ENCODE measurements at regions not wholly inside any gene's neighbourhood (a gene's known extent, or its start where the extent isn't known, plus 50 kb on each side); places are given as distances from the start of the nearest gene placed in this dataset.

DNA sequence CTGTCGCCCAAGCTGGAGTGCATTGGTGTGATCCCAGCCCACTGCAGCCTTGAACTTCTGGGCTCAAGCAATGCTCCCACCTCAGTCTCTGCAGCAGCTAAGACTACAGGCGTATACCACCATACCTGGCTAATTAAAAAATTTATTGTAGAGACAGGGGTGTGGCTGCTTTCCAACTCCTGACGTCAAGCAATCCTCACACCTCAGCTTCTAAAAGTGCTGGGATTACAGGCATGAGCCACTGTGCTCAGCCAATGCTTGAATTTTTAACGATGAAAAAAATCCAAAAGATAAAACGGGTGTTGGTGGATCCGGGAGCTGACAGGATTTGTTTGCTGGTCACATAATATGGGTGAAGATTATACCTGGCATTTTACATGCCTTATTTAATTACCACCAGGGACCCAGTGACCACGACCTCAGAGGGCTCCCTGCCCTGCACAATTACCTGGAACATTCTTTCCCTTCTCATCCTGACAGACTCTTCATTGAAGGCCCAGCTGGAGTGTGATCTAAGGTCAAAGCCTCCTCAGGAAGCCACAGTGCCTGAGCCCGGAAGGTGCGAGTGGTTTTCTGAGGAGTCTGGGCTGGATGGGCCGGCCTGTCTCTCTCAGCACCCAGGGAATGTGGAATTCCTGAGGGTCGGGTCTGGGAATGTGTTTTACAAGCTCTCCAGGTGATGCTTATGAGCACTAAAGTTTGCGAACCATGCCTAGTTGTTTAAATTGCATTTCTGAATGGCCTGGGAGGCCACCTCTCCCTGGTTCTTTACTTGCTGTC lies 193.3 kb downstream of the USP12 start:
- TF ChIP-seq SIN3A (IDR thresholded peaks at IDR 0.05; ENCODE audit: borderline replicate concordance in 2 of 2, control insufficient read depth in 1 of 2, low read depth in 2 of 2, low read length in 2 of 2) (no peak), ZNF165 (CRISPR knock-in tag; IDR thresholded peaks at IDR 0.05; ENCODE audit: borderline replicate concordance) (no peak), EZH2 (IDR thresholded peaks at IDR 0.05; ENCODE audit: borderline replicate concordance, low read depth, low read length) (no peak), BHLHE40 (IDR thresholded peaks at IDR 0.05; ENCODE audit: low read length) (no peak), RUNX1 (IDR thresholded peaks at IDR 0.05; ENCODE audit: low read depth) (no peak)
- TF ChIP-seq, protein P1, sequence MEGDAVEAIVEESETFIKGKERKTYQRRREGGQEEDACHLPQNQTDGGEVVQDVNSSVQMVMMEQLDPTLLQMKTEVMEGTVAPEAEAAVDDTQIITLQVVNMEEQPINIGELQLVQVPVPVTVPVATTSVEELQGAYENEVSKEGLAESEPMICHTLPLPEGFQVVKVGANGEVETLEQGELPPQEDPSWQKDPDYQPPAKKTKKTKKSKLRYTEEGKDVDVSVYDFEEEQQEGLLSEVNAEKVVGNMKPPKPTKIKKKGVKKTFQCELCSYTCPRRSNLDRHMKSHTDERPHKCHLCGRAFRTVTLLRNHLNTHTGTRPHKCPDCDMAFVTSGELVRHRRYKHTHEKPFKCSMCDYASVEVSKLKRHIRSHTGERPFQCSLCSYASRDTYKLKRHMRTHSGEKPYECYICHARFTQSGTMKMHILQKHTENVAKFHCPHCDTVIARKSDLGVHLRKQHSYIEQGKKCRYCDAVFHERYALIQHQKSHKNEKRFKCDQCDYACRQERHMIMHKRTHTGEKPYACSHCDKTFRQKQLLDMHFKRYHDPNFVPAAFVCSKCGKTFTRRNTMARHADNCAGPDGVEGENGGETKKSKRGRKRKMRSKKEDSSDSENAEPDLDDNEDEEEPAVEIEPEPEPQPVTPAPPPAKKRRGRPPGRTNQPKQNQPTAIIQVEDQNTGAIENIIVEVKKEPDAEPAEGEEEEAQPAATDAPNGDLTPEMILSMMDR (IDR thresholded peaks at IDR 0.05 in 2 of 3, conservative IDR thresholded peaks at IDR 0.05 in 1 of 3; ENCODE audit: insufficient read depth in 2 of 3, low read depth in 1 of 3, low read length in 3 of 3) = no peak
- TF ChIP-seq, protein P2, sequence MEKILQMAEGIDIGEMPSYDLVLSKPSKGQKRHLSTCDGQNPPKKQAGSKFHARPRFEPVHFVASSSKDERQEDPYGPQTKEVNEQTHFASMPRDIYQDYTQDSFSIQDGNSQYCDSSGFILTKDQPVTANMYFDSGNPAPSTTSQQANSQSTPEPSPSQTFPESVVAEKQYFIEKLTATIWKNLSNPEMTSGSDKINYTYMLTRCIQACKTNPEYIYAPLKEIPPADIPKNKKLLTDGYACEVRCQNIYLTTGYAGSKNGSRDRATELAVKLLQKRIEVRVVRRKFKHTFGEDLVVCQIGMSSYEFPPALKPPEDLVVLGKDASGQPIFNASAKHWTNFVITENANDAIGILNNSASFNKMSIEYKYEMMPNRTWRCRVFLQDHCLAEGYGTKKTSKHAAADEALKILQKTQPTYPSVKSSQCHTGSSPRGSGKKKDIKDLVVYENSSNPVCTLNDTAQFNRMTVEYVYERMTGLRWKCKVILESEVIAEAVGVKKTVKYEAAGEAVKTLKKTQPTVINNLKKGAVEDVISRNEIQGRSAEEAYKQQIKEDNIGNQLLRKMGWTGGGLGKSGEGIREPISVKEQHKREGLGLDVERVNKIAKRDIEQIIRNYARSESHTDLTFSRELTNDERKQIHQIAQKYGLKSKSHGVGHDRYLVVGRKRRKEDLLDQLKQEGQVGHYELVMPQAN (IDR thresholded peaks at IDR 0.05; ENCODE audit: borderline replicate concordance) = no peak
- TF ChIP-seq, protein P3, sequence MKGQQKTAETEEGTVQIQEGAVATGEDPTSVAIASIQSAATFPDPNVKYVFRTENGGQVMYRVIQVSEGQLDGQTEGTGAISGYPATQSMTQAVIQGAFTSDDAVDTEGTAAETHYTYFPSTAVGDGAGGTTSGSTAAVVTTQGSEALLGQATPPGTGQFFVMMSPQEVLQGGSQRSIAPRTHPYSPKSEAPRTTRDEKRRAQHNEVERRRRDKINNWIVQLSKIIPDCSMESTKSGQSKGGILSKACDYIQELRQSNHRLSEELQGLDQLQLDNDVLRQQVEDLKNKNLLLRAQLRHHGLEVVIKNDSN (CRISPR knock-in tag; IDR thresholded peaks at IDR 0.05) = no peak

All from K562 (cell line).